GM12878 (cell line): ENCODE measurements at regions not wholly inside any gene's neighbourhood (a gene's known extent, or its start where the extent isn't known, plus 50 kb on each side); places are given as distances from the start of the nearest gene placed in this dataset.

ENCODE experiments used
- ATAC-seq: fragments of 200-7000 bp; cut with Tn5 transposase; 3 replicates; pipeline ENCODE4 v1.9.1; 2020; ENCODE audit warnings: mild to moderate bottlenecking, moderate library complexity
- BruUV-seq: library from RNA; stranded (reverse); fragments of 400-500 nt; replicated peaks from 2 replicates; lab custom pipeline; 2021; lab: Mats Ljungman, UMichigan
- CTCF ChIA-PET: fragments of 300-600 bp; sonication (Branson Sonifier 250); formaldehyde crosslinking; extraction: SDS; loops from one replicate; lab custom pipeline; 2021; ENCODE audit warnings: inconsistent platforms; lab: Yijun Ruan, JAX
- POLR2A ChIA-PET: fragments of 350-600 bp; formaldehyde crosslinking; extraction: SDS; loops from one replicate; lab custom pipeline; 2021; ENCODE audit warnings: inconsistent platforms; lab: Charles Lee
- RAD21 ChIA-PET: fragments of 300-600 bp; sonication (Branson Sonifier 250); formaldehyde crosslinking; loops from one replicate; lab custom pipeline; 2023; ENCODE audit warnings: antibody characterized with exemption; ENCODE audit not compliant: unreplicated experiment; lab: Charles Lee
- SMC1A ChIA-PET: fragments of 300-600 bp; sonication (Branson Sonifier 250); formaldehyde crosslinking; loops from one replicate; lab custom pipeline; 2023; ENCODE audit not compliant: unreplicated experiment, uncharacterized antibody; lab: Charles Lee
- DNase-seq: peaks from one replicate; pipeline ENCODE4 v3.0.0-alpha.2; 2011; ENCODE audit warnings: low read depth, low spot score
- FAIRE-seq: peaks from 3 replicates; lab custom pipeline; 2011; peaks lifted over from hg19 to GRCh38; lab: Jason Lieb, UNC
- H2AFZ ChIP-seq: 2 replicates; pipeline ENCODE4 v1.6.0; 2011; ENCODE audit warnings: low read depth, low read length, control low read depth; ENCODE audit not compliant: control insufficient read depth
- H3K27ac ChIP-seq: 2 replicates; pipeline ENCODE4 v1.5.1; 2011; ENCODE audit warnings: control low read depth; ENCODE audit not compliant: control insufficient read depth, insufficient read depth
- H3K27me3 ChIP-seq, 2 experiments: replicated peaks in 1 of 2; 2 replicates each; pipeline versions ENCODE4 v1.6.0 to v1.6.1; 2011; ENCODE audit warnings: low read length in 1 of 2; ENCODE audit not compliant: control insufficient read depth in 2 of 2, insufficient read depth in 2 of 2
- H3K36me3 ChIP-seq, 2 experiments: 2 replicates each; pipeline ENCODE4 v1.5.1; 2011; ENCODE audit warnings: low read length in 1 of 2; ENCODE audit not compliant: control insufficient read depth in 2 of 2, insufficient read depth in 2 of 2
- H3K4me1 ChIP-seq: 2 replicates; pipeline ENCODE4 v1.6.1; 2011; ENCODE audit warnings: mild to moderate bottlenecking, low read length, moderate library complexity, mixed read lengths; ENCODE audit not compliant: control insufficient read depth, insufficient read depth
- H3K4me2 ChIP-seq: 2 replicates; pipeline ENCODE4 v1.6.0; 2011; ENCODE audit warnings: control low read depth; ENCODE audit not compliant: control insufficient read depth, insufficient read depth
- H3K4me3 ChIP-seq: fragments of 200-600 bp; sonication (generic); 2 replicates; pipeline ENCODE4 v1.5.1; 2016
- H3K79me2 ChIP-seq: 2 replicates; pipeline ENCODE4 v1.6.0; 2011; ENCODE audit warnings: low read length; ENCODE audit not compliant: control insufficient read depth, insufficient read depth
- H3K9ac ChIP-seq: 2 replicates; pipeline ENCODE4 v1.8.0; 2011; ENCODE audit warnings: low read length, control low read depth, mixed read lengths; ENCODE audit not compliant: control insufficient read depth, insufficient read depth
- H3K9me3 ChIP-seq: replicated peaks from 3 replicates; pipeline ENCODE4 v1.5.1; 2011; ENCODE audit warnings: mild to moderate bottlenecking, low read length; ENCODE audit not compliant: control insufficient read depth, insufficient read depth
- H4K20me1 ChIP-seq: 2 replicates; pipeline ENCODE4 v1.6.0; 2011; ENCODE audit not compliant: control insufficient read depth, insufficient read depth
- ATF7 ChIP-seq: fragments of 450-650 bp; IDR thresholded peaks from 2 replicates; pipeline ENCODE4 v1.6.1; 2016; ENCODE audit warnings: low read depth, mild to moderate bottlenecking
- BACH1 ChIP-seq: fragments of 450-650 bp; IDR thresholded peaks from 2 replicates; pipeline ENCODE4 v1.6.1; 2017; ENCODE audit warnings: mild to moderate bottlenecking, borderline replicate concordance
- CHD1 ChIP-seq: IDR thresholded peaks from 2 replicates; pipeline ENCODE4 v1.6.1; 2012; ENCODE audit warnings: low read depth, low read length, improper control_type of control experiment
- EZH2 ChIP-seq: IDR thresholded peaks from 2 replicates; pipeline ENCODE4 v1.6.1; 2012; ENCODE audit warnings: low read depth, mild to moderate bottlenecking, control low read depth, inconsistent platforms, low read length, borderline replicate concordance; ENCODE audit not compliant: control insufficient read depth
- HCFC1 ChIP-seq: fragments of 150-350 bp; IDR thresholded peaks from 2 replicates; pipeline ENCODE4 v1.6.1; 2014; ENCODE audit warnings: low read length
- HDAC6 ChIP-seq: fragments of 200-600 bp; sonication (generic); IDR thresholded peaks from one replicate; pipeline ENCODE4 v1.8.0; 2017; ENCODE audit warnings: antibody characterized with exemption; ENCODE audit not compliant: unreplicated experiment
- RFX5 ChIP-seq: IDR thresholded peaks from 2 replicates; pipeline ENCODE4 v1.6.1; 2011; ENCODE audit warnings: low read depth, low read length, improper control_type of control experiment
- SMC3 ChIP-seq: IDR thresholded peaks from 2 replicates; pipeline ENCODE4 v1.6.1; 2011; ENCODE audit warnings: low read length, improper control_type of control experiment, borderline replicate concordance
- STAT1 ChIP-seq: fragments of 450-650 bp; conservative IDR thresholded peaks from 2 replicates; pipeline ENCODE4 v1.6.1; 2014; ENCODE audit warnings: antibody characterized with exemption, mild to moderate bottlenecking
- TCF3 ChIP-seq: IDR thresholded peaks from 2 replicates; pipeline ENCODE4 v1.6.1; 2012; ENCODE audit warnings: low read depth, mild to moderate bottlenecking, low read length, borderline replicate concordance; ENCODE audit not compliant: insufficient read depth
- ZNF217 ChIP-seq: fragments of 450-650 bp; IDR thresholded peaks from 2 replicates; pipeline ENCODE4 v1.6.1; 2017; ENCODE audit warnings: antibody characterized with exemption, mild to moderate bottlenecking
- ZZZ3 ChIP-seq: IDR thresholded peaks from 2 replicates; pipeline ENCODE4 v1.6.1; 2011; ENCODE audit warnings: low read depth; ENCODE audit not compliant: control insufficient read depth, insufficient read length
- WGBS: methylation state at CpG from one replicate; pipeline ENCODE4 v1.1.6; 2016; ENCODE audit warnings: low lambda C conversion rate; ENCODE audit not compliant: insufficient replicate concordance, insufficient coverage; ENCODE audit errors: missing lambda C conversion rate; 5-methylcytosine and 5-hydroxymethylcytosine counted together
- in situ Hi-C: fragments of 300-500 bp; cut with MboI; formaldehyde crosslinking; loops from 9 replicates; pipeline ENCODE4 v1.14.3; 2018; ENCODE audit warnings: mixed read lengths
- intact Hi-C: fragments of 100-400 bp; cut with micrococcal nuclease; formaldehyde crosslinking; loops from one replicate; pipeline ENCODE4 v1.14.2; 2022; ENCODE audit not compliant: unreplicated experiment
- TF ChIP-seq, protein P1 (sequence below): fragments of 450-650 bp; IDR thresholded peaks from 2 replicates; pipeline ENCODE4 v1.6.1; 2016; ENCODE audit warnings: mild to moderate bottlenecking, moderate library complexity, borderline replicate concordance

GRCh38 chr3:96711816-96712215 is 102.6 kb upstream of the EPHA6 start:
- SMC1A ChIA-PET = no interaction called here
- TF ChIP-seq ZNF217 (no peak), STAT1 (no peak), RFX5 (no peak), BACH1 (no peak), TCF3 (no peak), SMC3 (no peak), ATF7 (no peak), CHD1 (no peak), ZZZ3 (no peak), HDAC6 (no peak), EZH2 (no peak), HCFC1 (no peak)
- TF ChIP-seq, protein P1, sequence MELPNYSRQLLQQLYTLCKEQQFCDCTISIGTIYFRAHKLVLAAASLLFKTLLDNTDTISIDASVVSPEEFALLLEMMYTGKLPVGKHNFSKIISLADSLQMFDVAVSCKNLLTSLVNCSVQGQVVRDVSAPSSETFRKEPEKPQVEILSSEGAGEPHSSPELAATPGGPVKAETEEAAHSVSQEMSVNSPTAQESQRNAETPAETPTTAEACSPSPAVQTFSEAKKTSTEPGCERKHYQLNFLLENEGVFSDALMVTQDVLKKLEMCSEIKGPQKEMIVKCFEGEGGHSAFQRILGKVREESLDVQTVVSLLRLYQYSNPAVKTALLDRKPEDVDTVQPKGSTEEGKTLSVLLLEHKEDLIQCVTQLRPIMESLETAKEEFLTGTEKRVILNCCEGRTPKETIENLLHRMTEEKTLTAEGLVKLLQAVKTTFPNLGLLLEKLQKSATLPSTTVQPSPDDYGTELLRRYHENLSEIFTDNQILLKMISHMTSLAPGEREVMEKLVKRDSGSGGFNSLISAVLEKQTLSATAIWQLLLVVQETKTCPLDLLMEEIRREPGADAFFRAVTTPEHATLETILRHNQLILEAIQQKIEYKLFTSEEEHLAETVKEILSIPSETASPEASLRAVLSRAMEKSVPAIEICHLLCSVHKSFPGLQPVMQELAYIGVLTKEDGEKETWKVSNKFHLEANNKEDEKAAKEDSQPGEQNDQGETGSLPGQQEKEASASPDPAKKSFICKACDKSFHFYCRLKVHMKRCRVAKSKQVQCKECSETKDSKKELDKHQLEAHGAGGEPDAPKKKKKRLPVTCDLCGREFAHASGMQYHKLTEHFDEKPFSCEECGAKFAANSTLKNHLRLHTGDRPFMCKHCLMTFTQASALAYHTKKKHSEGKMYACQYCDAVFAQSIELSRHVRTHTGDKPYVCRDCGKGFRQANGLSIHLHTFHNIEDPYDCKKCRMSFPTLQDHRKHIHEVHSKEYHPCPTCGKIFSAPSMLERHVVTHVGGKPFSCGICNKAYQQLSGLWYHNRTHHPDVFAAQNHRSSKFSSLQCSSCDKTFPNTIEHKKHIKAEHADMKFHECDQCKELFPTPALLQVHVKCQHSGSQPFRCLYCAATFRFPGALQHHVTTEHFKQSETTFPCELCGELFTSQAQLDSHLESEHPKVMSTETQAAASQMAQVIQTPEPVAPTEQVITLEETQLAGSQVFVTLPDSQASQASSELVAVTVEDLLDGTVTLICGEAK = no peak
- no peaks in the 10 kb centered on the region for H3K4me1 ChIP-seq
- no peaks in the 10 kb centered on the region for H3K79me2 ChIP-seq
- intact Hi-C loops = no loop called here
- no peak overlapping the region for H3K9ac ChIP-seq
- 14% methylated on average over 2 of the region's 2 CpGs for WGBS
- no peak overlapping the region for H3K4me3 ChIP-seq
- no peak overlapping the region for H2AFZ ChIP-seq
- no peaks in the 10 kb centered on the region for H3K27me3 ChIP-seq
- no peak overlapping the region for H3K27ac ChIP-seq
- ATAC-seq (no peak), FAIRE-seq (no peak), DNase-seq (no peak)
- H3K4me2 ChIP-seq = no peak overlapping the region
- H3K9me3 ChIP-seq = no peaks in the 10 kb centered on the region
- H3K36me3 ChIP-seq = no peaks in the 10 kb centered on the region
- RAD21 ChIA-PET = no interaction called here
- BruUV-seq = no TSS peak
- POLR2A ChIA-PET = no interaction called here
- no peaks in the 10 kb centered on the region for H4K20me1 ChIP-seq
- CTCF ChIA-PET = interaction anchor here (0.8 kb wide), 1 partner anchor 40 kb away, joined by 4 read pairs; no protein-coding TSS in a partner anchor
- in situ Hi-C loops = no loop called here
